DMS153 treated with DMSO at 0.1 percent for 48 hours (cell line): ENCODE measurements at regions not wholly inside any gene's neighbourhood (a gene's known extent, or its start where the extent isn't known, plus 50 kb on each side); places are given as distances from the start of the nearest gene placed in this dataset.
"Not testable (repeated sequence)": the region's sequence is repeated elsewhere in the genome, so short reads cannot be mapped to it uniquely, and the experiment has no call there.

Experiments used
- DNase-seq: peaks from one replicate; lab custom pipeline; 2025; ENCODE audit not compliant: unreplicated experiment; lab: John Stamatoyannopoulos, UW

- DNase-seq: no peak
These were observed 671.2 kb downstream of the COL12A1 start for GRCh38 chr6:74534465-74535211.

GRCh38 chr6:74519163-74519562 is 686.7 kb downstream of the COL12A1 start:
- DNase-seq: no peak

DNA sequence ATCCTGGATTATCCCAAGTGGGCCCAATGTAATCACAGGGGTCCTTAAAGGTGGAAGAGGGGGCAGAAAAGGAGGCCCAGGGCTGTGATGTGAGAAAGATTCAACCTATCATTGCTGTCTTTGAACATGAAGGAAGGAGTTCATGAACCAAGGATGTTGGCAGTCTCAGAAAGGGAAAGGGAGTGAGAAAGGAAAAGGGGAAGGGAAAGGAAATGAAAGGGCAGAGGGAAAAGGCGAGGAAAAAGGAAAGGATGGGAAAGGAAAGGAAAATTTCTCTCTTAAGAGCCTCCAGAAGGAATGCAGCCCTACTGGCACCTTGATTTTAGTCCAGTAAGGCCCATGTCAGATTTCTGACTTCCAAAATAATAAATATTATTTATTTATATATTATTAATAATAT is 687.8 kb downstream of the COL12A1 start:
- DNase-seq: no peak

GRCh38 chr6:74510878-74511277 is 695.0 kb downstream of the COL12A1 start:
- no peak for DNase-seq

DNA sequence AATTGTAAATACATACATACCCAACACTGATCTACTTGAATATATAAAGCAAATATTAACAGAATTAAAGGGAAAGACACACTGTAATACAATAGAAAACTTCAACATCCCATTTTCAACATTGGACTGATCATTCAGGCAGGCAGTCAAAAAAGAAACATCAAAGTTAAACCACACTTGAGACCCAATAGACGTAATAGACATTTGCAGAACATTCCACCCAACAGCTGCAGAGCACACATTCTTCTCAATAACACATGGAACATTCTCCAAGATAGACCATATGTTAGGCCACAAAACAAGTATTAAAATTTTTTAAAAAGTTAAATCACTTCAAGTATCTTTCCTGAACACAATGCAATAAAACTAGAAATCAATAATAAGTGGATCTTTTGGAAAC is 698.2 kb downstream of the COL12A1 start:
- no peak for DNase-seq

- DNase-seq: no peak
These were observed 700.5 kb downstream of the COL12A1 start for GRCh38 chr6:74505391-74505790.

DNA sequence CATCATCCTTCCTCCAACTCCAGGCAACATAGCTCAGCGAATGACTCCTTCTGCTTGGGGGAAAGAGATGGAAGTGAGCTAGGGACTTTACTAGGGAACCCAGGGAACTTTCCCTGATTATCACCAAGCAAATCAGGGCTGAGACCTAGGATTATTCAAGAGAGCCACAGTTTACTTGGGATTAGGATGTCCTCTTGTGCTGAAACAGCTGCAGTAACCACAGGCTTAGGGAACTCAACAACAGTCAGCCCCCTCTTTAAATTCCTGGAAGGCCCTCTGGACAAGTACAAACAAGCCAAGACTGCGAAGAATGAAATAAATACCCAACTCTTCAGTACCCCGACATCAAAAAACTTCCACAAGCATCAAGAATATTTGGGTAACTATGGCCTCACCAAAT is 700.9 kb downstream of the COL12A1 start:
- DNase-seq: no peak

- DNase-seq: no peak
These were observed 713.3 kb downstream of the COL12A1 start for GRCh38 chr6:74492587-74492986.

DNA sequence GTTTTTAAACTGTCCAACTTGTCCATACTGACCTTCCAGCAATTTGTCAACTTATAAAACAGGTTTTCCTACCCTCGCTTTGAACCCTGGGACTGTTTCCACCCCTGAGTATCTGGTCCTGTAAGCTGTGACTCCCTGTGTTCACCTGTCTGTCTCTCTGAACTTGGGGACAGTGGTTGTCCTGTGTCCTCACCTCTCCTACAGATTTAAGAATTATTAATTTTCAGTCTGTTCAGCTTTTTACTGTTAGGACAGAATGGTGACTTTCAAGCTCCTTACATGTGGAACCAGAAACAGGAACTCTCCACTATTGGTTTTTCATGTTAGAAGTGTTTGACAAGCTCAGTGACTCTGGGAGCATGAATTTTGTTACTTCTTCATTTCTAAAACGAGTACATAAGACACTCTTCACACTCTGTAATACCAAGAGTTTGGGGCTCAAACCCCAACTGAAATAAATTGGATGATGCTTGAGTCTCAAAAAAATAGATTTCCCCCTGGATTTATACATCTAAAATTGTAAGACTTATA is 713.9 kb downstream of the COL12A1 start:
- DNase-seq: no peak

- not testable (repeated sequence) for DNase-seq
These were observed 717.1 kb downstream of the COL12A1 start for GRCh38 chr6:74488726-74489125.

- no peak for DNase-seq
These were observed 723.7 kb downstream of the COL12A1 start for GRCh38 chr6:74482180-74482579.

DNA sequence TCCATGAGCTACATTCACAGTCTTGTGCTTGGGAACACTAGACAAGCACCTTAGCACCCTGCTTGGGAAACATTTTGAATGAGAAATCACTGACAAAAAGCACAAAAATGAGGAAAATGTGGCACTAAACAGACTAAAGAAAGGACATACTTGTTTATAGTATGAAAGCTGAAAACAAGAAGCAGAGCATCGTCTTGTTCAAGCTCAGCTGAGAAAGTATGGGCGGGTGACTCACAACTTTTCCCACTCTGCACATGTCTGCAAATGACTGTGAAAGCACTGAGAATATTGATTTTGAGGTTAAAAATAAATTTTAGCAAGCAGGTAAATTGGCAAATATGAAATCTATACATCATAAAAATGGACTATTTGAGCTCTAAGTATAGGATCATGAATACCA is 725.3 kb downstream of the COL12A1 start:
- DNase-seq: no peak

GRCh38 chr6:74479960-74480359 is 725.9 kb downstream of the COL12A1 start:
- DNase-seq: no peak

GRCh38 chr6:74479420-74479819 is 726.4 kb downstream of the COL12A1 start:
- DNase-seq: no peak

- DNase-seq: not testable (repeated sequence)
These were observed 731.8 kb downstream of the COL12A1 start for GRCh38 chr6:74474046-74474445.

GRCh38 chr6:74468552-74468951 is 737.3 kb downstream of the COL12A1 start:
- not testable (repeated sequence) for DNase-seq

GRCh38 chr6:74467533-74468215 is 738.2 kb downstream of the COL12A1 start:
- DNase-seq: no peak

- no peak for DNase-seq
These were observed 739.3 kb downstream of the COL12A1 start for GRCh38 chr6:74466572-74466971.

DNA sequence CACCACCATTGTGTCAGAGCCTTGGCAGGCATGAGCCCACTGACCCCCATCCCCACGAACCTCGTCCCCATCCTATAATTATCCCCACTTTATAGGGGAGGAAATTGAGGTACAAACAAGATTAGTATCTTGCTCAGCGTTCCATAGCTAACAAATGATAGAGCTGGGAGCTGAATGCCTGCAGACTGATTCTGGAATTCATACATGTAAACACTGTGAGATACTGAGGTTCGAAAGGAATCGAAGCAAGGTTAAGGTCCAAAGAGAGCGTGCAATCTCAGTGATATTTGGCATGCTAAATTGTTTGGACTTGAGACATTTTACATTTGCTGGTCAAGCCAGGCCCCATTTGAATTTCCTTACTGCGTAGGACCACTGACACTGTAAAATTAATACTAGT is 746.6 kb downstream of the COL12A1 start:
- no peak for DNase-seq

- DNase-seq: peak; percentile 80
These were observed 747.3 kb downstream of the COL12A1 start for GRCh38 chr6:74458536-74458935.

GRCh38 chr6:74455786-74456185 is 750.1 kb downstream of the COL12A1 start:
- no peak for DNase-seq

GRCh38 chr6:74451953-74452352 is 753.9 kb downstream of the COL12A1 start:
- DNase-seq: no peak
